ENCODE measurements at regions not wholly inside any gene's neighbourhood (a gene's known extent, or its start where the extent isn't known, plus 50 kb on each side); places are given as distances from the start of the nearest gene placed in this dataset.

DNA sequence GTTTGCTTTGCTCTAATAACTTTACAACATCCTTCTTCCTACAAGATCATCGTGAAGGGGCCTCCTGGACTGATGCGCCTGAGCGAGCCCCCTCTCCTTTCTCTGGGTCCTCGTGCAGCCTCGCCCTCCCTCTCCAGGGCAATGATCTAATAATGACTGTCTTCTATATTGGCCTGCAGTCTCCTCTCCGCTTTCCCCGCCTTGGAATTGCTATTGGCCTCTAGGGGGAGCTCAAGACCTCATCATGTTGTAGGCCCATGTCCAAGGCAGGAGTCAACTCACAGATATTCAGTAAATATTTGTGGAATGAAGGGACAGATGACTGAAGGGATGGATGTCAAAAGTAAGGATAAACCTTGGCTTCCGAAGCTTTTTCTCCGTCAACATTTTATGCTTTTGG lies 1180.3 kb downstream of the TYW1 start:
- no peak for TF ChIP-seq POLR2A (IDR thresholded peaks at IDR 0.05)
- peak; percentile 52 for TF ChIP-seq POLR2AphosphoS5 (IDR thresholded peaks at IDR 0.05)
